HUDEP-2 (cell line): ENCODE measurements at regions not wholly inside any gene's neighbourhood (a gene's known extent, or its start where the extent isn't known, plus 50 kb on each side); places are given as distances from the start of the nearest gene placed in this dataset.

Source experiments
- DNase-seq, 76 experiments: peaks; one replicate each; lab custom pipeline; 2025; ENCODE audit not compliant: unreplicated experiment in 76 of 76; lab: John Stamatoyannopoulos, UW

- DNase-seq: no peak
Observed at GRCh38 chr15:25932696-25933095, 69.6 kb upstream of the ATP10A start.

- no peak for DNase-seq
Observed at GRCh38 chr15:25931851-25932250, 68.7 kb upstream of the ATP10A start.

GRCh38 chr15:25930931-25931330 lies 67.8 kb upstream of the ATP10A start:
- no peak for DNase-seq
